ENCODE measurements at regions not wholly inside any gene's neighbourhood (a gene's known extent, or its start where the extent isn't known, plus 50 kb on each side); places are given as distances from the start of the nearest gene placed in this dataset.

- no peak overlapping the region for H3K27ac Mint-ChIP-seq
- no peaks in the 10 kb centered on the region for H3K27me3 Mint-ChIP-seq (ENCODE audit: low read depth)
- ATAC-seq (no peak), DNase-seq (ENCODE audit: low spot score) (no peak)
- ChIA-PET CTCF (no interaction called here), POLR2A (no interaction called here)
- no peak for TF ChIP-seq ZNF423 (CRISPR knock-in tag; IDR thresholded peaks at IDR 0.05)
- TF ChIP-seq ZNF232 (CRISPR knock-in tag; IDR thresholded peaks at IDR 0.05), result no peak
- no peak for TF ChIP-seq FOXP1 (CRISPR knock-in tag; IDR thresholded peaks at IDR 0.05; ENCODE audit: borderline replicate concordance)
- no peak for TF ChIP-seq NR3C1 (CRISPR knock-in tag; conservative IDR thresholded peaks at IDR 0.05; ENCODE audit: low read depth)
- TF ChIP-seq ZNF138 (CRISPR knock-in tag; conservative IDR thresholded peaks at IDR 0.05), result no peak
- no peak for TF ChIP-seq SOX15 (CRISPR knock-in tag; IDR thresholded peaks at IDR 0.05)
- TF ChIP-seq, protein P1, sequence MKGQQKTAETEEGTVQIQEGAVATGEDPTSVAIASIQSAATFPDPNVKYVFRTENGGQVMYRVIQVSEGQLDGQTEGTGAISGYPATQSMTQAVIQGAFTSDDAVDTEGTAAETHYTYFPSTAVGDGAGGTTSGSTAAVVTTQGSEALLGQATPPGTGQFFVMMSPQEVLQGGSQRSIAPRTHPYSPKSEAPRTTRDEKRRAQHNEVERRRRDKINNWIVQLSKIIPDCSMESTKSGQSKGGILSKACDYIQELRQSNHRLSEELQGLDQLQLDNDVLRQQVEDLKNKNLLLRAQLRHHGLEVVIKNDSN (CRISPR knock-in tag; IDR thresholded peaks at IDR 0.05), result no peak
- TF ChIP-seq SP1 (CRISPR knock-in tag; conservative IDR thresholded peaks at IDR 0.05), result no peak
- TF ChIP-seq GRHL2 (CRISPR knock-in tag; IDR thresholded peaks at IDR 0.05; ENCODE audit: insufficient replicate concordance, severe bottlenecking), result no peak
- no peak for TF ChIP-seq E2F5 (CRISPR knock-in tag; IDR thresholded peaks at IDR 0.05)
- no peak for TF ChIP-seq NR2C2 (CRISPR knock-in tag; IDR thresholded peaks at IDR 0.05)
- no peak for TF ChIP-seq FOXK1 (CRISPR knock-in tag; IDR thresholded peaks at IDR 0.05)
- no peak for TF ChIP-seq MXD4 (CRISPR knock-in tag; IDR thresholded peaks at IDR 0.05; ENCODE audit: borderline replicate concordance)
- no peak for TF ChIP-seq TCF7 (CRISPR knock-in tag; IDR thresholded peaks at IDR 0.05; ENCODE audit: low read depth)
- no peak for TF ChIP-seq JAZF1 (CRISPR knock-in tag; IDR thresholded peaks at IDR 0.05)
- no peak for TF ChIP-seq MYBL2 (CRISPR knock-in tag; IDR thresholded peaks at IDR 0.05)
- H3K36me3 Mint-ChIP-seq, result peaks cover 2% of the 10 kb centered on the region; the same call in 1 of the 2 replicates
- H3K4me3 Mint-ChIP-seq, result no peak overlapping the region
- peaks cover 42% of the 10 kb centered on the region for H3K4me1 Mint-ChIP-seq
- H3K9me3 Mint-ChIP-seq, result no peaks in the 10 kb centered on the region
Observed at GRCh38 chr7:130902755-130903357, 168.8 kb upstream of the KLF14 start.

DNA sequence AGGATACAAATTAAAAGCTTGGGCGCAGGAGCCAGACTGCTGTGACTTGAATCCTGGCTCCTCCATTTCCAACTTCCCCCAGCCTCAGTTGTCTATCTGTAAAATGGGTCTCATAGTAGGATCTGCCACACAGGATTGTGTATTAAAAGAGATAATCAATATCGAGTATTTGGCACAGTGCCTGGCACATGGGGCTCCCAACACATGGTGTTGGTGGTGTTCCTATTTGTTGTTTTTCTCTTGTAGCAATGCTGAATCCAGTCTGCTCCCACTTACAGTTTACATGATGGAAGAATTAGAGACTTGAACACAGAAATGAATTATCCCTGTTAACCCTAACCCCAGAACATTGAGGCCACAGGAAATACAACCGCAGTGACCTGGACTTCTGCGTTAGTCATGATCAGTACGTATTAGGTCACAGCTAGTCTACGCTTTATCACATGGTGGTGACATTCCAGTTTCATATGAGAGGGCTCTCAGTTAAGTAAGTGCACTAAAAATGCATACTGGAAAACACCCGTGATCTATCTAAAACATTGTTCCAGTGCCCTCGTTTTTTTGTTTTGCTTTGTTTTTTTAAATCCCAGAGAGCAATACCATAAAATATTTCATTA lies 169.5 kb upstream of the KLF14 start:
- ChIA-PET CTCF (no interaction called here), POLR2A (no interaction called here)
- H3K4me1 Mint-ChIP-seq, result peaks cover 39% of the 10 kb centered on the region
- H3K36me3 Mint-ChIP-seq, result peaks cover 2% of the 10 kb centered on the region; the same call in 1 of the 2 replicates
- DNase-seq (ENCODE audit: low spot score) (no peak), ATAC-seq (no peak)
- H3K27me3 Mint-ChIP-seq (ENCODE audit: low read depth), result no peaks in the 10 kb centered on the region
- H3K27ac Mint-ChIP-seq, result no peak overlapping the region
- H3K9me3 Mint-ChIP-seq, result no peaks in the 10 kb centered on the region
- H3K4me3 Mint-ChIP-seq, result no peak overlapping the region
- TF ChIP-seq JAZF1 (CRISPR knock-in tag; IDR thresholded peaks at IDR 0.05), result no peak
- no peak for TF ChIP-seq FOXK1 (CRISPR knock-in tag; IDR thresholded peaks at IDR 0.05)
- TF ChIP-seq ZNF232 (CRISPR knock-in tag; IDR thresholded peaks at IDR 0.05), result no peak
- no peak for TF ChIP-seq ZNF416 (CRISPR knock-in tag; IDR thresholded peaks at IDR 0.05)
- TF ChIP-seq ZBTB21 (CRISPR knock-in tag; IDR thresholded peaks at IDR 0.05; ENCODE audit: borderline replicate concordance), result no peak
- TF ChIP-seq, protein P2, sequence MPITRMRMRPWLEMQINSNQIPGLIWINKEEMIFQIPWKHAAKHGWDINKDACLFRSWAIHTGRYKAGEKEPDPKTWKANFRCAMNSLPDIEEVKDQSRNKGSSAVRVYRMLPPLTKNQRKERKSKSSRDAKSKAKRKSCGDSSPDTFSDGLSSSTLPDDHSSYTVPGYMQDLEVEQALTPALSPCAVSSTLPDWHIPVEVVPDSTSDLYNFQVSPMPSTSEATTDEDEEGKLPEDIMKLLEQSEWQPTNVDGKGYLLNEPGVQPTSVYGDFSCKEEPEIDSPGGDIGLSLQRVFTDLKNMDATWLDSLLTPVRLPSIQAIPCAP (CRISPR knock-in tag; IDR thresholded peaks at IDR 0.05), result no peak
- TF ChIP-seq HMGA2 (CRISPR knock-in tag; IDR thresholded peaks at IDR 0.05), result no peak
- TF ChIP-seq, protein P3, sequence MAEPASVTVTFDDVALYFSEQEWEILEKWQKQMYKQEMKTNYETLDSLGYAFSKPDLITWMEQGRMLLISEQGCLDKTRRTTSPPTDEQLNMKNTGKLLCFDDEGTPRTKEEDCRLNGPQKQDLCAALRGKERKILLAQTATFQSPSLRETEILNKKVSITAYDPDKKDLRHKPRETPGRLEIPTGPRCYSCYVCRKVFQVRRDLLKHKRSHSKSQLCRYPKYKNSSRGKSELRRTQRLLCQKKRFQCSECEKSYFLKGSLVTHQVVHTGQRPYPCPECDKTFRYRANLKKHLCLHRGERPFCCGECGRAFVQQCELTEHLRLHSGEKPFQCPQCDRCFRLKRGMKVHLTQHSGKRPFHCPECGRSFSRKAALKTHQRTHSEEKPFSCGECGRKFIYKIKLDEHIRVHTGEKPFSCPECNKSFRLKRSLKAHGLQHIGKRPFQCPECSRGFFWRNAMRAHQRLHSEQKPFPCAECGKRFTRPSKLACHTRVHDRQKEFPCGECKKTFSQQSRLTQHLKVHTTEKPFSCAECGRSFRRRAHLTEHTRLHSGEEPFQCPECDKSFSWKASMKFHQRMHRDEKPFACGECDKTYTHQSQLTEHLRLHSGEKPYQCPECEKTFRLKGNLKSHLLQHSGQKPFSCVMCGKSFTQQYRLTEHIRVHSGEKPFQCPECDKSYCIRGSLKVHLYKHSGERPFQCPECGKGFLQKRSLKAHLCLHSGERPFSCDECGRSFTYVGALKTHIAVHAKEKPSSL (CRISPR knock-in tag; conservative IDR thresholded peaks at IDR 0.05), result no peak
- TF ChIP-seq E2F4 (CRISPR knock-in tag; IDR thresholded peaks at IDR 0.05; ENCODE audit: borderline replicate concordance, low read depth), result no peak
- TF ChIP-seq, protein P4, sequence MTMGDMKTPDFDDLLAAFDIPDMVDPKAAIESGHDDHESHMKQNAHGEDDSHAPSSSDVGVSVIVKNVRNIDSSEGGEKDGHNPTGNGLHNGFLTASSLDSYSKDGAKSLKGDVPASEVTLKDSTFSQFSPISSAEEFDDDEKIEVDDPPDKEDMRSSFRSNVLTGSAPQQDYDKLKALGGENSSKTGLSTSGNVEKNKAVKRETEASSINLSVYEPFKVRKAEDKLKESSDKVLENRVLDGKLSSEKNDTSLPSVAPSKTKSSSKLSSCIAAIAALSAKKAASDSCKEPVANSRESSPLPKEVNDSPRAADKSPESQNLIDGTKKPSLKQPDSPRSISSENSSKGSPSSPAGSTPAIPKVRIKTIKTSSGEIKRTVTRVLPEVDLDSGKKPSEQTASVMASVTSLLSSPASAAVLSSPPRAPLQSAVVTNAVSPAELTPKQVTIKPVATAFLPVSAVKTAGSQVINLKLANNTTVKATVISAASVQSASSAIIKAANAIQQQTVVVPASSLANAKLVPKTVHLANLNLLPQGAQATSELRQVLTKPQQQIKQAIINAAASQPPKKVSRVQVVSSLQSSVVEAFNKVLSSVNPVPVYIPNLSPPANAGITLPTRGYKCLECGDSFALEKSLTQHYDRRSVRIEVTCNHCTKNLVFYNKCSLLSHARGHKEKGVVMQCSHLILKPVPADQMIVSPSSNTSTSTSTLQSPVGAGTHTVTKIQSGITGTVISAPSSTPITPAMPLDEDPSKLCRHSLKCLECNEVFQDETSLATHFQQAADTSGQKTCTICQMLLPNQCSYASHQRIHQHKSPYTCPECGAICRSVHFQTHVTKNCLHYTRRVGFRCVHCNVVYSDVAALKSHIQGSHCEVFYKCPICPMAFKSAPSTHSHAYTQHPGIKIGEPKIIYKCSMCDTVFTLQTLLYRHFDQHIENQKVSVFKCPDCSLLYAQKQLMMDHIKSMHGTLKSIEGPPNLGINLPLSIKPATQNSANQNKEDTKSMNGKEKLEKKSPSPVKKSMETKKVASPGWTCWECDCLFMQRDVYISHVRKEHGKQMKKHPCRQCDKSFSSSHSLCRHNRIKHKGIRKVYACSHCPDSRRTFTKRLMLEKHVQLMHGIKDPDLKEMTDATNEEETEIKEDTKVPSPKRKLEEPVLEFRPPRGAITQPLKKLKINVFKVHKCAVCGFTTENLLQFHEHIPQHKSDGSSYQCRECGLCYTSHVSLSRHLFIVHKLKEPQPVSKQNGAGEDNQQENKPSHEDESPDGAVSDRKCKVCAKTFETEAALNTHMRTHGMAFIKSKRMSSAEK (CRISPR knock-in tag; IDR thresholded peaks at IDR 0.05; ENCODE audit: borderline replicate concordance), result no peak

Measured in WTC11 (cell line).